GM23338 (cell line): ENCODE measurements at regions not wholly inside any gene's neighbourhood (a gene's known extent, or its start where the extent isn't known, plus 50 kb on each side); places are given as distances from the start of the nearest gene placed in this dataset.

Experiments used
- ATAC-seq: fragments of 200-7000 bp; cut with Tn5 transposase; 3 replicates; pipeline ENCODE4 v1.9.1; 2020
- DNase-seq: peaks from one replicate; pipeline ENCODE4 v3.0.0-alpha.2; 2015; ENCODE audit warnings: low spot score
- H2AFZ ChIP-seq: fragments of 200-600 bp; sonication (generic); 2 replicates; pipeline ENCODE4 v1.8.0; 2016; ENCODE audit warnings: antibody characterized with exemption, mild to moderate bottlenecking, moderate library complexity
- H3F3A ChIP-seq: fragments of 200-600 bp; sonication (generic); replicated peaks from 2 replicates; pipeline ENCODE4 v1.8.0; 2017; ENCODE audit warnings: antibody characterized with exemption, mixed run types, low read depth
- H3K27ac ChIP-seq: fragments of 200-600 bp; sonication (generic); 2 replicates; pipeline ENCODE4 v1.6.1; 2016; ENCODE audit warnings: low read depth
- H3K27me3 ChIP-seq: fragments of 200-600 bp; sonication (generic); 2 replicates; pipeline ENCODE4 v1.8.0; 2016; ENCODE audit warnings: mild to moderate bottlenecking, mixed run types, moderate library complexity; ENCODE audit not compliant: insufficient read depth
- H3K36me3 ChIP-seq: fragments of 200-600 bp; sonication (generic); 2 replicates; pipeline ENCODE4 v1.8.0; 2016; ENCODE audit warnings: mild to moderate bottlenecking; ENCODE audit not compliant: insufficient read depth
- H3K4me1 ChIP-seq: fragments of 200-600 bp; sonication (generic); 2 replicates; pipeline ENCODE4 v1.8.0; 2016; ENCODE audit warnings: mild to moderate bottlenecking, moderate library complexity; ENCODE audit not compliant: insufficient read depth
- H3K4me2 ChIP-seq: fragments of 200-600 bp; sonication (generic); 2 replicates; pipeline ENCODE4 v1.7.1; 2017; ENCODE audit warnings: mixed run types
- H3K4me3 ChIP-seq: fragments of 200-600 bp; sonication (generic); 2 replicates; pipeline ENCODE4 v1.6.1; 2016; ENCODE audit warnings: mixed run types
- H3K79me2 ChIP-seq: fragments of 200-600 bp; sonication (generic); replicated peaks from 2 replicates; pipeline ENCODE4 v1.8.0; 2017; ENCODE audit warnings: mild to moderate bottlenecking; ENCODE audit not compliant: insufficient read depth
- H3K9me2 ChIP-seq: fragments of 200-600 bp; sonication (generic); 2 replicates; pipeline ENCODE4 v1.8.0; 2017; ENCODE audit not compliant: insufficient read depth
- H4K20me1 ChIP-seq: fragments of 200-600 bp; sonication (generic); replicated peaks from 2 replicates; pipeline ENCODE4 v1.8.0; 2017; ENCODE audit warnings: mild to moderate bottlenecking; ENCODE audit not compliant: insufficient read depth
- H3K27ac Mint-ChIP-seq: 2 replicates; pipeline ENCODE4 v1.8.0; 2020; ENCODE audit warnings: inconsistent platforms, mild to moderate bottlenecking, moderate library complexity, mixed read lengths
- H3K27me3 Mint-ChIP-seq: 3 replicates; pipeline ENCODE4 v1.8.0; 2022; ENCODE audit warnings: low read depth, mild to moderate bottlenecking, moderate library complexity, mixed read lengths, inconsistent platforms; ENCODE audit not compliant: insufficient read depth, poor library complexity
- H3K36me3 Mint-ChIP-seq: 3 replicates; pipeline ENCODE4 v1.8.0; 2021; ENCODE audit warnings: low read depth, mild to moderate bottlenecking, inconsistent platforms, moderate library complexity, mixed read lengths
- H3K4me1 Mint-ChIP-seq: 3 replicates; pipeline ENCODE4 v1.8.0; 2020; ENCODE audit warnings: mild to moderate bottlenecking, inconsistent platforms, mixed read lengths
- H3K4me3 Mint-ChIP-seq: 3 replicates; pipeline ENCODE4 v1.8.0; 2021; ENCODE audit warnings: moderate library complexity, mild to moderate bottlenecking, inconsistent platforms, mixed read lengths
- H3K9me3 Mint-ChIP-seq: 3 replicates; pipeline ENCODE4 v1.8.0; 2020; ENCODE audit warnings: moderate library complexity, mild to moderate bottlenecking, inconsistent platforms, mixed read lengths
- CREB1 ChIP-seq: fragments of 250-450 bp; sonication (Bioruptor Pico); IDR thresholded peaks from 2 replicates; pipeline ENCODE4 v1.5.0; 2020; ENCODE audit warnings: low read depth, mild to moderate bottlenecking, moderate library complexity
- EZH2phosphoT487 ChIP-seq: fragments of 200-600 bp; sonication (generic); IDR thresholded peaks from one replicate; pipeline ENCODE4 v1.8.1; 2018; ENCODE audit warnings: antibody characterized with exemption; ENCODE audit not compliant: unreplicated experiment
- JUNB ChIP-seq: IDR thresholded peaks from one replicate; pipeline ENCODE4 v1.6.1; 2016; ENCODE audit warnings: antibody characterized with exemption; ENCODE audit not compliant: unreplicated experiment
- TF ChIP-seq, protein P1 (sequence below): IDR thresholded peaks from one replicate; pipeline ENCODE4 v1.6.1; 2018; ENCODE audit warnings: antibody characterized with exemption; ENCODE audit not compliant: unreplicated experiment
- TF ChIP-seq, protein P2 (sequence below), 2 experiments: fragments of 200-600 bp in 1 of 2; sonication (generic) in 1 of 2; conservative IDR thresholded peaks; 2 replicates each; pipeline versions ENCODE4 v1.5.1 to v1.6.1; 2016 to 2017; ENCODE audit warnings: antibody characterized with exemption in 2 of 2, low read depth in 2 of 2, mild to moderate bottlenecking in 2 of 2, moderate library complexity in 1 of 2

DNA sequence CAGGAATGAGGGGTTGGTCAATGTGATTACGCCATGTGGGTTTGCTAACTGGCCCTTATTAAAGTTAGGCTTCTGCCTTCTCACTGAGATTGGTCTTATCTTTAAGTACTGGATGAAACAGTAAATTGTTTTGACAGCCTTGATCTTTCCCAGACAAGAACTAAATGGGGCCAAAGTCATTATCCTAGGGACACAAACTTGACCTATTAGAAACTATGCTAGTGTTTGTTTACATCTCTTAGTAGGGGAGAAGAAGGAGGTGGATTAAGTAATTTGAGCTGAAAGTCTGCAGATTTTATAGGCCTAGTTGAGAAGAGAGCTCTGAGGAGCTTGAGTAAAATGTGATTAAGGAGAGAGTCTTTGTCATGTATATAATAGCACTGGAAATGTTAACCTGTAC, 386.9 kb downstream of the HTR7 start:
- no peak for ATAC-seq
- no peak overlapping the region for H3K27ac Mint-ChIP-seq
- H3K4me1 ChIP-seq, result peaks cover 4% of the 10 kb centered on the region; the same call in 1 of the 2 replicates
- H3F3A ChIP-seq, result no peaks in the 10 kb centered on the region
- no peaks in the 10 kb centered on the region for H4K20me1 ChIP-seq
- H3K27ac ChIP-seq, result no peak overlapping the region
- TF ChIP-seq, protein P1, sequence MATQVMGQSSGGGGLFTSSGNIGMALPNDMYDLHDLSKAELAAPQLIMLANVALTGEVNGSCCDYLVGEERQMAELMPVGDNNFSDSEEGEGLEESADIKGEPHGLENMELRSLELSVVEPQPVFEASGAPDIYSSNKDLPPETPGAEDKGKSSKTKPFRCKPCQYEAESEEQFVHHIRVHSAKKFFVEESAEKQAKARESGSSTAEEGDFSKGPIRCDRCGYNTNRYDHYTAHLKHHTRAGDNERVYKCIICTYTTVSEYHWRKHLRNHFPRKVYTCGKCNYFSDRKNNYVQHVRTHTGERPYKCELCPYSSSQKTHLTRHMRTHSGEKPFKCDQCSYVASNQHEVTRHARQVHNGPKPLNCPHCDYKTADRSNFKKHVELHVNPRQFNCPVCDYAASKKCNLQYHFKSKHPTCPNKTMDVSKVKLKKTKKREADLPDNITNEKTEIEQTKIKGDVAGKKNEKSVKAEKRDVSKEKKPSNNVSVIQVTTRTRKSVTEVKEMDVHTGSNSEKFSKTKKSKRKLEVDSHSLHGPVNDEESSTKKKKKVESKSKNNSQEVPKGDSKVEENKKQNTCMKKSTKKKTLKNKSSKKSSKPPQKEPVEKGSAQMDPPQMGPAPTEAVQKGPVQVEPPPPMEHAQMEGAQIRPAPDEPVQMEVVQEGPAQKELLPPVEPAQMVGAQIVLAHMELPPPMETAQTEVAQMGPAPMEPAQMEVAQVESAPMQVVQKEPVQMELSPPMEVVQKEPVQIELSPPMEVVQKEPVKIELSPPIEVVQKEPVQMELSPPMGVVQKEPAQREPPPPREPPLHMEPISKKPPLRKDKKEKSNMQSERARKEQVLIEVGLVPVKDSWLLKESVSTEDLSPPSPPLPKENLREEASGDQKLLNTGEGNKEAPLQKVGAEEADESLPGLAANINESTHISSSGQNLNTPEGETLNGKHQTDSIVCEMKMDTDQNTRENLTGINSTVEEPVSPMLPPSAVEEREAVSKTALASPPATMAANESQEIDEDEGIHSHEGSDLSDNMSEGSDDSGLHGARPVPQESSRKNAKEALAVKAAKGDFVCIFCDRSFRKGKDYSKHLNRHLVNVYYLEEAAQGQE, result no peak
- TF ChIP-seq CREB1 (CRISPR knock-in tag) (no peak), JUNB (no peak)
- TF ChIP-seq, protein P2, sequence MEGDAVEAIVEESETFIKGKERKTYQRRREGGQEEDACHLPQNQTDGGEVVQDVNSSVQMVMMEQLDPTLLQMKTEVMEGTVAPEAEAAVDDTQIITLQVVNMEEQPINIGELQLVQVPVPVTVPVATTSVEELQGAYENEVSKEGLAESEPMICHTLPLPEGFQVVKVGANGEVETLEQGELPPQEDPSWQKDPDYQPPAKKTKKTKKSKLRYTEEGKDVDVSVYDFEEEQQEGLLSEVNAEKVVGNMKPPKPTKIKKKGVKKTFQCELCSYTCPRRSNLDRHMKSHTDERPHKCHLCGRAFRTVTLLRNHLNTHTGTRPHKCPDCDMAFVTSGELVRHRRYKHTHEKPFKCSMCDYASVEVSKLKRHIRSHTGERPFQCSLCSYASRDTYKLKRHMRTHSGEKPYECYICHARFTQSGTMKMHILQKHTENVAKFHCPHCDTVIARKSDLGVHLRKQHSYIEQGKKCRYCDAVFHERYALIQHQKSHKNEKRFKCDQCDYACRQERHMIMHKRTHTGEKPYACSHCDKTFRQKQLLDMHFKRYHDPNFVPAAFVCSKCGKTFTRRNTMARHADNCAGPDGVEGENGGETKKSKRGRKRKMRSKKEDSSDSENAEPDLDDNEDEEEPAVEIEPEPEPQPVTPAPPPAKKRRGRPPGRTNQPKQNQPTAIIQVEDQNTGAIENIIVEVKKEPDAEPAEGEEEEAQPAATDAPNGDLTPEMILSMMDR (conservative IDR thresholded peaks at IDR 0.05; ENCODE audit: low read depth in 2 of 2), result no peak
- peaks cover 11% of the 10 kb centered on the region for H3K4me1 Mint-ChIP-seq
- no peak for DNase-seq
- no peak overlapping the region for H3K4me2 ChIP-seq
- no peak overlapping the region for H3K4me3 ChIP-seq
- peaks cover 4% of the 10 kb centered on the region; the same call in 2 of the 3 replicates for H3K9me3 Mint-ChIP-seq
- H3K4me3 Mint-ChIP-seq, result no peak overlapping the region
- H3K9me2 ChIP-seq, result no peaks in the 10 kb centered on the region
- H3K36me3 ChIP-seq, result no peaks in the 10 kb centered on the region
- H3K27me3 ChIP-seq, result no peaks in the 10 kb centered on the region
- H3K27me3 Mint-ChIP-seq, result no peaks in the 10 kb centered on the region
- peaks cover 23% of the 10 kb centered on the region for H3K36me3 Mint-ChIP-seq
- H3K79me2 ChIP-seq, result no peaks in the 10 kb centered on the region
- H2AFZ ChIP-seq, result no peak overlapping the region

DNA sequence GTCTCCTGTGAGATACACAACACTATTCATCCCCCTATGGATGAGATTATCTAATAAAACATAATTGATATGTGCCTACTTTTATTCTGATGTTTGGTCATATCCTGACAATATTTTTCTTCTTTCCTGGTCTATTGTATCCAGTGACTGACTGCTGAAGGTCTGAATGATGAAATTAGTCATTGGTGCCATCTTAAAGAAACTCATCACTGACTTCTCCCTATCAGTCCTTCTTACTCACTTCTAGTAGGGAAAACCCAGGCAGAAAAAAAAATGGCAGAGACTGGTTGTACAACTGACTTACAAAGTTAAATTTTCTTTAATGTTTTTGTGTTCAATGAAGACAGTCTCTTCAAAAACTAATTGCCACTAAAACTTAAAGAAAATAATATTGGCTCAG, 377.4 kb downstream of the HTR7 start:
- Histone ChIP-seq H3K4me1 (0 out of 2 replicates have a peak, but pooled peaks cover 7% of the 10 kb centered on the region), H3K4me3 (no peak overlapping the region), H3K27me3 (no peaks in the 10 kb centered on the region), H3K27ac (no peak overlapping the region), H4K20me1 (no peaks in the 10 kb centered on the region), H3K79me2 (no peaks in the 10 kb centered on the region), H2AFZ (no peak overlapping the region), H3K9me2 (no peaks in the 10 kb centered on the region), H3F3A (no peaks in the 10 kb centered on the region), H3K36me3 (no peaks in the 10 kb centered on the region), H3K4me2 (no peak overlapping the region)
- TF ChIP-seq CREB1 (CRISPR knock-in tag) (no peak), JUNB (no peak), EZH2phosphoT487 (no peak)
- TF ChIP-seq, protein P2 (conservative IDR thresholded peaks at IDR 0.05; ENCODE audit: low read depth in 2 of 2), result no peak
- TF ChIP-seq, protein P1, result no peak
- Mint-ChIP-seq H3K4me1 (peaks cover 14% of the 10 kb centered on the region), H3K27me3 (peaks cover 2% of the 10 kb centered on the region), H3K36me3 (no peaks in the 10 kb centered on the region), H3K27ac (no peak overlapping the region), H3K4me3 (no peak overlapping the region), H3K9me3 (no peaks in the 10 kb centered on the region)
- no peak for DNase-seq
- ATAC-seq, result no peak
